ENCODE measurements at regions not wholly inside any gene's neighbourhood (a gene's known extent, or its start where the extent isn't known, plus 50 kb on each side); places are given as distances from the start of the nearest gene placed in this dataset.

- Histone ChIP-seq H3K4me3 (ENCODE audit: insufficient read depth in 1 of 2, low read depth in 1 of 2, low read length in 2 of 2) (no peak overlapping the region), H3K27me3 (ENCODE audit: control insufficient read depth in 1 of 2, insufficient read depth in 1 of 2, low read length in 2 of 2) (no peaks in the 10 kb centered on the region), H3K79me1 (replicated peaks; ENCODE audit: low read length, poor library complexity, severe bottlenecking) (no peaks in the 10 kb centered on the region), H3K18ac (ENCODE audit: low read depth in 1 of 2, low read length in 2 of 2) (no peak overlapping the region), H4K8ac (ENCODE audit: low read length) (no peak overlapping the region), H3K36me3 (ENCODE audit: control insufficient read depth in 1 of 2, insufficient read depth in 2 of 2, low read depth in 1 of 2, low read length in 2 of 2) (no peaks in the 10 kb centered on the region), H4K91ac (ENCODE audit: low read length) (no peak overlapping the region), H3K23ac (ENCODE audit: low read length in 2 of 2) (no peak overlapping the region), H3K4ac (ENCODE audit: low read depth in 1 of 2, low read length in 2 of 2) (no peak overlapping the region), H3K9ac (ENCODE audit: low read length) (no peak overlapping the region), H2BK15ac (ENCODE audit: low read depth, poor library complexity, severe bottlenecking) (no peak overlapping the region), H3K14ac (ENCODE audit: low read length in 2 of 2) (no peak overlapping the region), H3K27ac (ENCODE audit: low read length, poor library complexity, severe bottlenecking) (no peak overlapping the region), H3K9me3 (ENCODE audit: control insufficient read depth, low read length) (no peaks in the 10 kb centered on the region), H2BK5ac (ENCODE audit: low read depth, low read length, poor library complexity, severe bottlenecking) (no peak overlapping the region), H2BK120ac (ENCODE audit: low read depth, low read length) (no peak overlapping the region), H3K4me1 (ENCODE audit: control insufficient read depth, insufficient read depth, low read depth, low read length) (peaks cover 1% of the 10 kb centered on the region), H3K4me2 (ENCODE audit: low read length, poor library complexity, severe bottlenecking) (no peak overlapping the region), H2AK5ac (ENCODE audit: low read length, severe bottlenecking) (no peak overlapping the region), H2BK12ac (ENCODE audit: low read length in 2 of 2) (no peak overlapping the region), H2AFZ (ENCODE audit: low read depth, low read length) (no peak overlapping the region)
- WGBS: 72% methylated on average over 2 of the region's 2 CpGs
- DNase-seq: no peak
These were observed 327.9 kb upstream of the ADAMTS9 start for GRCh38 chr3:65015711-65016110.

- no peak overlapping the region for H2AFZ ChIP-seq (ENCODE audit: low read depth, low read length)
- 97% methylated on average over 4 of the region's 4 CpGs for WGBS
- no peak overlapping the region for H3K23ac ChIP-seq (ENCODE audit: low read length in 2 of 2)
- H3K27me3 ChIP-seq (ENCODE audit: control insufficient read depth in 1 of 2, insufficient read depth in 1 of 2, low read length in 2 of 2): no peaks in the 10 kb centered on the region
- H2BK12ac ChIP-seq (ENCODE audit: low read length in 2 of 2): no peak overlapping the region
- no peak overlapping the region for H3K4me2 ChIP-seq (ENCODE audit: low read length, poor library complexity, severe bottlenecking)
- H2AK5ac ChIP-seq (ENCODE audit: low read length, severe bottlenecking): no peak overlapping the region
- no peak overlapping the region for H3K27ac ChIP-seq (ENCODE audit: low read length, poor library complexity, severe bottlenecking)
- no peak overlapping the region for H2BK5ac ChIP-seq (ENCODE audit: low read depth, low read length, poor library complexity, severe bottlenecking)
- no peak overlapping the region for H2BK120ac ChIP-seq (ENCODE audit: low read depth, low read length)
- no peaks in the 10 kb centered on the region for H3K79me1 ChIP-seq (replicated peaks; ENCODE audit: low read length, poor library complexity, severe bottlenecking)
- H3K9me3 ChIP-seq (ENCODE audit: control insufficient read depth, low read length): no peaks in the 10 kb centered on the region
- no peak overlapping the region for H3K14ac ChIP-seq (ENCODE audit: low read length in 2 of 2)
- H4K91ac ChIP-seq (ENCODE audit: low read length): no peak overlapping the region
- no peak overlapping the region for H3K9ac ChIP-seq (ENCODE audit: low read length)
- no peak overlapping the region for H3K4me3 ChIP-seq (ENCODE audit: insufficient read depth in 1 of 2, low read depth in 1 of 2, low read length in 2 of 2)
- no peaks in the 10 kb centered on the region for H3K36me3 ChIP-seq (ENCODE audit: control insufficient read depth in 1 of 2, insufficient read depth in 2 of 2, low read depth in 1 of 2, low read length in 2 of 2)
- no peak for DNase-seq
- no peak overlapping the region for H4K8ac ChIP-seq (ENCODE audit: low read length)
- no peak overlapping the region for H3K18ac ChIP-seq (ENCODE audit: low read depth in 1 of 2, low read length in 2 of 2)
- H3K4ac ChIP-seq (ENCODE audit: low read depth in 1 of 2, low read length in 2 of 2): no peak overlapping the region
- no peaks in the 10 kb centered on the region for H3K4me1 ChIP-seq (ENCODE audit: control insufficient read depth, insufficient read depth, low read depth, low read length)
- no peak overlapping the region for H2BK15ac ChIP-seq (ENCODE audit: low read depth, poor library complexity, severe bottlenecking)
These were observed 325.3 kb upstream of the ADAMTS9 start for GRCh38 chr3:65013053-65013452.

GRCh38 chr3:65006300-65006739, 318.5 kb upstream of the ADAMTS9 start:
- no peak overlapping the region for H3K14ac ChIP-seq (ENCODE audit: low read length in 2 of 2)
- peak overlapping the region; percentile 51 for H3K27ac ChIP-seq (ENCODE audit: low read length, poor library complexity, severe bottlenecking)
- H4K91ac ChIP-seq (ENCODE audit: low read length): no peak overlapping the region
- no peak overlapping the region for H2AK5ac ChIP-seq (ENCODE audit: low read length, severe bottlenecking)
- H4K8ac ChIP-seq (ENCODE audit: low read length): no peak overlapping the region
- no peaks in the 10 kb centered on the region for H3K79me1 ChIP-seq (replicated peaks; ENCODE audit: low read length, poor library complexity, severe bottlenecking)
- no peak overlapping the region for H2BK5ac ChIP-seq (ENCODE audit: low read depth, low read length, poor library complexity, severe bottlenecking)
- no peak overlapping the region for H3K9ac ChIP-seq (ENCODE audit: low read length)
- H2AFZ ChIP-seq (ENCODE audit: low read depth, low read length): no peak overlapping the region
- H3K9me3 ChIP-seq (ENCODE audit: control insufficient read depth, low read length): no peaks in the 10 kb centered on the region
- no peaks in the 10 kb centered on the region for H3K27me3 ChIP-seq (ENCODE audit: control insufficient read depth in 1 of 2, insufficient read depth in 1 of 2, low read length in 2 of 2)
- H3K36me3 ChIP-seq (ENCODE audit: control insufficient read depth in 1 of 2, insufficient read depth in 2 of 2, low read depth in 1 of 2, low read length in 2 of 2): no peaks in the 10 kb centered on the region
- no CpG with 5 or more reads among the region's 1 CpG for WGBS
- no peak overlapping the region for H3K18ac ChIP-seq (ENCODE audit: low read depth in 1 of 2, low read length in 2 of 2)
- H3K4ac ChIP-seq (ENCODE audit: low read depth in 1 of 2, low read length in 2 of 2): no peak overlapping the region
- H2BK120ac ChIP-seq (ENCODE audit: low read depth, low read length): no peak overlapping the region
- peak; percentile 68 for DNase-seq
- H3K4me3 ChIP-seq (ENCODE audit: insufficient read depth in 1 of 2, low read depth in 1 of 2, low read length in 2 of 2): no peak overlapping the region
- H3K4me1 ChIP-seq (ENCODE audit: control insufficient read depth, insufficient read depth, low read depth, low read length): no peaks in the 10 kb centered on the region
- no peak overlapping the region for H2BK15ac ChIP-seq (ENCODE audit: low read depth, poor library complexity, severe bottlenecking)
- H3K4me2 ChIP-seq (ENCODE audit: low read length, poor library complexity, severe bottlenecking): no peak overlapping the region
- H3K23ac ChIP-seq (ENCODE audit: low read length in 2 of 2): no peak overlapping the region
- H2BK12ac ChIP-seq (ENCODE audit: low read length in 2 of 2): no peak overlapping the region

GRCh38 chr3:65005486-65005885, 317.7 kb upstream of the ADAMTS9 start:
- H3K14ac ChIP-seq (ENCODE audit: low read length in 2 of 2): no peak overlapping the region
- no peak overlapping the region for H3K4me3 ChIP-seq (ENCODE audit: insufficient read depth in 1 of 2, low read depth in 1 of 2, low read length in 2 of 2)
- peak overlapping the region; percentile 58 for H2AK5ac ChIP-seq (ENCODE audit: low read length, severe bottlenecking)
- no peaks in the 10 kb centered on the region for H3K36me3 ChIP-seq (ENCODE audit: control insufficient read depth in 1 of 2, insufficient read depth in 2 of 2, low read depth in 1 of 2, low read length in 2 of 2)
- H2BK12ac ChIP-seq (ENCODE audit: low read length in 2 of 2): peak overlapping the region; percentile 17 to 55
- H4K8ac ChIP-seq (ENCODE audit: low read length): no peak overlapping the region
- WGBS: 45% methylated on average over 2 of the region's 2 CpGs
- peak overlapping the region; percentile 50 for H3K27ac ChIP-seq (ENCODE audit: low read length, poor library complexity, severe bottlenecking)
- DNase-seq: peak; percentile 75
- no peaks in the 10 kb centered on the region for H3K4me1 ChIP-seq (ENCODE audit: control insufficient read depth, insufficient read depth, low read depth, low read length)
- H4K91ac ChIP-seq (ENCODE audit: low read length): no peak overlapping the region
- H3K27me3 ChIP-seq (ENCODE audit: control insufficient read depth in 1 of 2, insufficient read depth in 1 of 2, low read length in 2 of 2): no peaks in the 10 kb centered on the region
- no peak overlapping the region for H3K9ac ChIP-seq (ENCODE audit: low read length)
- peak overlapping the region; percentile 28 to 63 for H3K18ac ChIP-seq (ENCODE audit: low read depth in 1 of 2, low read length in 2 of 2)
- no peaks in the 10 kb centered on the region for H3K79me1 ChIP-seq (replicated peaks; ENCODE audit: low read length, poor library complexity, severe bottlenecking)
- H2AFZ ChIP-seq (ENCODE audit: low read depth, low read length): no peak overlapping the region
- no peaks in the 10 kb centered on the region for H3K9me3 ChIP-seq (ENCODE audit: control insufficient read depth, low read length)
- H3K4ac ChIP-seq (ENCODE audit: low read depth in 1 of 2, low read length in 2 of 2): peak overlapping the region in 1 of 2 experiments; percentile 59
- no peak overlapping the region for H2BK5ac ChIP-seq (ENCODE audit: low read depth, low read length, poor library complexity, severe bottlenecking)
- H3K23ac ChIP-seq (ENCODE audit: low read length in 2 of 2): no peak overlapping the region
- no peak overlapping the region for H2BK120ac ChIP-seq (ENCODE audit: low read depth, low read length)
- H2BK15ac ChIP-seq (ENCODE audit: low read depth, poor library complexity, severe bottlenecking): no peak overlapping the region
- H3K4me2 ChIP-seq (ENCODE audit: low read length, poor library complexity, severe bottlenecking): no peak overlapping the region
